ENCODE measurements at regions not wholly inside any gene's neighbourhood (a gene's known extent, or its start where the extent isn't known, plus 50 kb on each side); places are given as distances from the start of the nearest gene placed in this dataset.
A peak's percentile ranks its signal among the peaks of the same experiment; 100 is the strongest.

DNA sequence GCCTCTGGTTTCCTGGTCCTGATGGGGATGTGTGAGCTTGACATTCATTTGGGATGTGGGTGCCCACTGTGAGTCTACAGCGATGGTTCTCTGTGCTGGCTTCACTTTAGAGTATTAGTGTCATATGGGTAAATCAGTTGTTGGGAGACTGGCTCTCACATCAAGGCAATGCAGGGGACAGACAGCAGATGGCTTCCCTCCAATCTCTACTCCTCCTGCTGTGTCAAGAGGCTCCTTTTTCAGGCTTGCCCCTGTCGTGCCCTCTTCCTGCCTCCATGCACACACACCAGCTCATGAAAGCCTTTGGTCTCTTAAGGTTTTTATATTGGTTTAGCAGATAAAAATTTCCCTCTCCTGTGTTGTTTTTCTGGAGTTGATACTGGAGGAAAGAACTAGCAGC, 315.6 kb downstream of the RDH14 start:
- no peak for FAIRE-seq

DNA sequence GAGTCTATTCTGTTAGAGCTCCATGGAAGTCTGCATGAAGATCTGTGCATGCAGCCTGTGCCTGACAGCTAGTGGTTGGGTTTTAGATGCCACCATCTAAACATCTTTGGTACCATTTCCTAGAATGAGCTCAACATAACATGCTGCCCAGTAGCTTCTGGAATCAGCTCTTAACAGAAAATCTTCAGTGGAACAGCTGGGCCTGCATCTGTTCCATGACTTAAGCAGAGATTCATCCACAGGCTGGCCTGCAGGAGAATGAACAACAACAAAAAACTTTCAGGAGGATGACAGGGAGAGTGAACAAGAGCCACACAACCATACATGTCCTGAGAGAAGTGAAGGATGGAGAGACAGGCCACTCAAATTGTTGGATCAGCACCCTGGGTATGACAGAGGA, 316.6 kb downstream of the RDH14 start:
- FAIRE-seq, result no peak

DNA sequence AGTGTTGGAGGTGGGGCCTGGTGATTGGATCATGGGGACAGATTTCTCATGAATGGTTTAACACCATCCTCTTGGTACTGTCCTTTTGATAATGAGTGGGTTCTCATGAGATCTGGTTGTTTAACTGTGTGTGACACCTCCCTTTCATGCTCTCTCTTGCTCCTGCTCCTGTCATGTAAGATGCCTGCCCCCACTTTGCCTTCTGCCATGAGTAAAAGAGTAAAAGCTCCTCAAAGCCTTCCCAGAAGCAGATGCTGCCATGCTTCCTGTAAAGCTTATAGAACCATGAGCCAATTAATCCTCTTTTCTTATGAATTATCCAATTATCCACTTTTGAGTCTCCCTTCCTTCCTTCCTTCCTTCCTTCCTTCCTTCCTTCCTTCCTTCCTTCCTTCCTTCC, 317.7 kb downstream of the RDH14 start:
- no peak for FAIRE-seq

- FAIRE-seq, result no peak
Measured at GRCh38 chr2:18238209-18238608, 322.2 kb downstream of the RDH14 start.

DNA sequence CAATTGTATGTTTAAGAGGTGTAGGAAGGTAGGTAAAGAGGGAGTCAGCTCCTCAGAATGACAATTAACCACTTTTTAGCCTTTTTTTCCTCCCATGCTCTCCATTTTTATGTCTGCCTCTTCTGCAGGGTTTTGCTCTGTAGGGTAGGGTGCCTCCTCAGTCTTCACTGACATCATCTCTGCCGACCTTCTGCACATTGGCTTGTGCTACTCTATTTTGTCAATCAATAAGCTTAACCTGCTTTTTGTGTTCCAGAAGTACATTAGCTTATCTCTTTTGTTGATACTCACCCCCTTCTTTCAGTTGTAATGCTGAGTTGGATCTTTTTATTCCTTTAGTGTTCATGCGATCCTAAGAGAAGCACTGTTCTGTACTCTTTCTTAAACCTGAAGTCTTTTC, 323.2 kb downstream of the RDH14 start:
- FAIRE-seq, result no peak

GRCh38 chr2:18232731-18233438, 327.6 kb downstream of the RDH14 start:
- no peak for FAIRE-seq

DNA sequence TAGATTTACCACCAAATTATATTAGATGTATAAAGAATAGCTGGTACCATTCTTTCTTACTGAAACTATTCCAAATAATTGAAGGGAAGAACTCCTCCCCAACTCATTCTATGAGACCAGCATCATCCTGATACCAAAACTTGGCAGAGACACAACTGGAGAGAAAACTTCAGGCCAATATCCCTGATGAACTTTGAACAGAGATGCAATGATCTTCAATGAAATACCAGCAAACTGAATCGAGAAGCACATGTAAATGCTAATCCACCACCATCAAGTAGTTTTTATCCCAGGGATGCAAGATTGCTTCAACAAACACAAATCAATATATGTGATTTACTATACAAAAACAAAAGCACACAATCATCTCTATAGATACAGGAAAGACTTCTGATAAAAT, 329.8 kb downstream of the RDH14 start:
- FAIRE-seq, result no peak

DNA sequence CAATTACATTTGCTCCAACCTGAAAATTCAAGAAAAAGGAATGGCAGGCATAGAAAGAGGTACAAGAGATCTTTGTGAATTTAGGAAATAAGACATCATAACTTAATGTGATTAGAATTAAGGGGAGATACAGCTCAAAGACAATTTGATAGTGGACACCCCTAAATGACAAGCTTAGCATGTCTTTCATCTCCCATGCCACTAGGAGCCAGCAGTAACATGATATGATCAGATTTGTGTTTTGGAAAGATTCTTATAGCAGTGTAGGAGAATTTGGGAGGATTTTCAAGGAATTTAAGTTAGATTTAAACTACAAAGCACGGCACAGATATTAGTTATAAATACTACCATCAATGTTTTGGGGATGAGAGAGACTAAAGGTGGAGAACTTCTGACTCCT, 340.8 kb downstream of the RDH14 start:
- FAIRE-seq, result no peak

DNA sequence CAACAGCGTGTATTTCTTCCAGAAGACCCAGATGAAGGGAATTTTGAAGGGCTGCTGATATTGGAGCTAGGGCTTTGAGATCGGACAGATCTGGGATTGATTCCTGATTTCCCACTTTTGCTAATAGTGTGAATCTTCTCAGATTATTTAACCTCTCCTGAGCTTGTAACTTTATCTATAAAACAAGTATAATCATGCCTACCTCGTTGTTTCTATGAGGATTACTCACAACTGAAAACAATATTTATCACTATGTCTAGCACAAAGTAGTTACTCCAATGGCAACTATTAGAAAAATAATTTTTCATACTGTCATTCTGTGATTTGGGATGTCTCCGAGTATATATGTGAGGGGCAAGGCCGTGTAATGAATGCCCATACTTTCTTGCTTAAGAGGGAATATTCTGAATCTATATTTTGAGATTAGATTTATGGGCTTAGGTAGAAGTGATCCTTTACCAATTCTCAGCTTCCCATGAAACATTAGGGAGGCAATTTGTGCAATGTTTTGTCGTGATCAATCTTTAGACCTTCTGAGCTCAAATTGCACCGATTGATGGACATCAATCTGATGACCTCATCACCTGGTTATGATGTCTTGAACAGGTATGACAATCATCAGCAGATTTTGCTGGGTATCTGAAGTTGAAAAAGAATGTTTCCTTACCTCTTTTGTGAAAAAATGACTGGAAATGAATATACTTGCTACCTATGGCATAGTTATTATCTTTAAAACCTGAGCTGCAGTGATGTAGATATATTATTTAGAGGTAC, 339.9 kb downstream of the KCNS3 start:
- no peak for FAIRE-seq

GRCh38 chr2:18214936-18215335, 336.5 kb downstream of the KCNS3 start:
- no peak for FAIRE-seq

DNA sequence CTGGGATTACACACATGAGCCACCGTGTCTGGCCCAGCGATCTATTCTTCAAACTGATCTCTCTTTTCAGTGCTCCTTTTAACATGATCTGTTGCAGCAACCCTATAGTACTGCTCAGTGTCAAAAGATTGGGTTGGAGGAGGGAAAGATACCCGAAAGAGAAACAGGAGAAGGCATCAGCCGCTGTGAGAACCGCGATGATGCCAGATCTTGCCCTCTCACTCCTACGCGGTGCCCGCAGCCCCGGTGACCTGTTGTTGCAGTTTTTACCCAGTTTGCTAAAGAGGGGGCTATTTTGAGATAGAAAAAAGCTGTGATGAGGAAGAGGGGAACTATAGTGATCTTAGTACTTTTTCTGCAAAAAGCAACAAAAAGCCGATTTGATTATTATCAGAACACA, 335.5 kb downstream of the KCNS3 start:
- no peak for FAIRE-seq

DNA sequence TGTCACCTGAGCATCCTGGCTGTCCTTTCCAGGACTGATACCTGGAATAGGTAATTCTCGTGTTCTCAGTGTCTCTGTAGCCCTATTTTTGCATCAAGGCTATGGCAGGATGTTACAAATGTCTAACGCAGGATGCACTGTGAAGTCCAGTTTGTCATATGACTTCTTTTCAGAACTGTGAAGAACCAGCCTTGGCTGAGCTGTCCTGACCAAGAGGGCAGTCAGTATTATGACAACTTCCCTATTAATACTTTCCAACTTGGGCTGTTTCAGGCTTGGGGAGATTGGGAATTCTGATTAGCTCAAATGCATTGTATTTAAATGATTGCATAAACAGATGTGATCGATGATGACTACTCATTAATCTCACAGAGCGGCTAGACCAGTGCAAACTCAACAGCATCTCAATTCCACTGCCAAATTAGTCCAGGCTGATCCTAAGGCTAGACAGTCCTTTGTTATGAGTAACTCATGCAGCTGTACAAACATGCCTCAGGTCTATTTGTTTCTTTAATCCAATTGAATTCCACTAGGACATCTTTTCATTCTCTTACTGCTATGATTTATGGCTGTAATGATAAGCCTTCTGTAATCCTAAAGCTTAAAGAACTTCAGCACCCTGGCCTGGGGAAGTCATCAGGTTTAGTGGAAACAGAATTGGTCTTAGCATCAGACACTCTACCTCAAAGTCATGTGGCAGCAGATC, 331.6 kb downstream of the KCNS3 start:
- no peak for FAIRE-seq

- no peak for FAIRE-seq
Measured at GRCh38 chr2:18208956-18209355, 330.5 kb downstream of the KCNS3 start.

- no peak for FAIRE-seq
Measured at GRCh38 chr2:18200771-18201170, 322.3 kb downstream of the KCNS3 start.

DNA sequence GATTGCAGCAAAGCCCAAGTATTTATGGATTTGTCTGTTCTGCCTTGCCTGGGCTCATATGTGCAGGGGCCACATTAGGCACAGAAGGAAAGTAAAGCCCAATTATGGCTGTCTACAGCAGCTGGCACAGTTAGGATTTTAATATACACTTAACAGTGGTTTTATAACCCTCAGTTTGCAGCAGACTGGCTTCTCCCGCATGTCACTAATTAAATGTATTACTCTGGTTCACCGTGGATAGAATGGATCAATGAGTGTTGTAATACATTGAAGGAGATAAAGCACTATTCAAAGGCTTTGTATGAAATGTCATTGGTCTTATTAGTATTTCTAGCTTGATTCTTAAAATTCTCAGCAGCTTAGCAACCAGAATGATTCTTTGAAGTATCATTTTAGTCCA, 320.2 kb downstream of the KCNS3 start:
- no peak for FAIRE-seq

- FAIRE-seq, result no peak
Measured at GRCh38 chr2:18194161-18194560, 315.7 kb downstream of the KCNS3 start.

DNA sequence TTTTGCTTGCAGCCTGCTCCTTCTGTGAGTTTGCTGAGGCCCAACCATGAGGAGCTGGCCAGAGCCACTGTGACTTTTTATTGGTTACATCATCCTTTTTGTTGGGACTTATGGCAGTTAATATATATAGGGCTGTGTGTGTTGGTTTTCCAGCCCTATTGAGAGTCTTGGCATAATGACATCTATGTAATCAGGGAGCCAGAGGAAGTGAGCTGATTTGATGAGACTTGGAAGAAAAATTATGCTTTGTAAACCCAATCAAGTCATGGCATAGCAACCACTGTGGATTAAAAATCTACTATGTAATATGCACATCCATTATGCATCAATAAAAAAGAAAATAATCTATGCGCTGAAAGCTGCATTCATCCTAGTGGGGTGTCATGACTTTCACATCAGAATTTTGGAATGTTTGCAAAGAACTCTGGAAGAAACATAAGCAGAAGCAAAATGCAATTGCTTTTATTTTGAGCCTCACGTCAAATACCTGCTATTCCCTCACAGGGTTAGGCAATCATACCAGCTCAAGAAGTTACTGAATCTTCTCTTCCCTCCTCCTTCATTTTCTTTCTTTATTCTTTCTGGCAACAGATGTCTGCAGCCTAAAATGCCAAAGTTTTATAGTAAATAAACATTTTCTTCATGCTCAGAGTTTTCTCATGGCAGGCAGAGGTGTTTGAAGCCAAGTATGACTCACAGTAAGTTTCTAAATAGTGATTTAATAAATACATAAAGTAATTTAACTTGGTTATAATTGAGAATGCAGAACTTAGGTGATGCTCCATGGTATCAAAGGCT, 308.5 kb downstream of the KCNS3 start:
- no peak for FAIRE-seq

GRCh38 chr2:18182861-18183260, 304.4 kb downstream of the KCNS3 start:
- no peak for FAIRE-seq

DNA sequence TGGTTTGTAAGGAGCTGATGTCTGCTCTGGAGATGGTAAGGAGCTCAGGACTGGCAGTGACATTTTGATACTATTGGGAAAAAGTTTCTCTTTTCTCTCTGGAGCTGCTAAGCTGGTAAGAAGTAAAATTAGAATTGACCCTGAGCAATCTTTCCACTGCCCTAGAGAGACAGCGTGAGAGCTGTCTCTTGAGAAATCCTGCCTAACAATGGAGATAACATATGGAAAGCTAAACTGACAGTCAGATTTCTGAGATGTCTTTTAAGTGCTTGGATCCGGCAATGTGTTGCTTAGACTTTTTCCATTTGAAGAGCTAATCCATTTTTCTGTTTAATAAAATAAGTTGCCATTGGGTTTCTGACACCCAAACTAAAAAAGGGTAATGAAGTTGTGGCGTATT, 302.4 kb downstream of the KCNS3 start:
- FAIRE-seq, result no peak

DNA sequence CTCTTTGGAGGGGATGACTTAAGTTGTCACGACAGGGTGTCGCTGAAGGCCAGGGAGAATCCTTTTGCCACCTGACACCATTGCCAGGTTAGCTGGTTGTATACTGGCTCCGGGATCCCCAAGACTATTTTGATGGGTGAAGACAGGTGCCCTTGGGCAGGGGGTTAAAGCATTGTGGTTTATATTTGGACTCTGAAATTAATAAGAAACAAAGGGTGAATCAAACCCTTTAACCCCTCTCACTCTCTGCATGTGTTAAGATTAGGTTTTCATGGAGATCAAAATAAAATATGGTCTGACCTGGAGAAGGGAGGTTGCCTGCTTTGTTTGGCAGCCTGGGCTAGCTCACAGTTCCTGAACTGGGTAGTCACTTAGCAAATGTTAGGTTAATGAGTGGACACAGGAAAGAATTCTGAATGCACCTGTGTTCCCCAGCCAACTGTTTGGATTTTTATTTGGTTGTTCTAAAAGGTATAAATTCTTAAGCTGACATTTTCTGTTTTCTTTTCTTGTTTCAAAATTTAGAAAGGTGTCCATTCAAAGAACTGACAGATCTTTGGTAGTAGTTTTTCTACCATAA, 301.7 kb downstream of the KCNS3 start:
- no peak for FAIRE-seq

DNA sequence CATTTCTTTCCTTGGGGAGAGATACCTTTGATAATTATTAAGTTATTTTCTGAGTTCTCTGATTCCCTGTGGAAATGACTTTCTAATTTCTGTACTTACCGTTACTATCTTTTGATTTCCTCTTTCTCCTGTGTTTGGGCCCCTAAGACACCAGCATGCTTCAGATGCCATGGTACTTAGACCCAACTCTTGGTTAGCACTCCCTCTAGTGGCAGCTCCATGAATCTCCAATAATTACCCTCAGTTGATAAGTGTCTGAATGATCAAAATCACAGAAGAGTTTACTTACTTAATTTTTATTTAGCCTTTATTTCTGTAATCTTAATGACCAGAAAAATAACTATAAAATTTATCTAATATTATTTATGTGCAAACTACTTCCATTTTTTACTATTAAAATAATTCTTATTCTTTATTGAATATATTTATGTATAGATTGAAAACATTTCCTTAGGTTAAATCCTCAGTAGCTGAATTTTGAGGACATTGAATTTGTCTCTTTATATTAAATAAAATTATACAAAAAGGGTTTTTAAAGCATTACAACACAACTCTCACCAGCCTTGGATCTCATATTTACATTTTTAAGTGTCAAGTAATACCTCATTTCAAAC, 300.4 kb downstream of the KCNS3 start:
- FAIRE-seq, result peak; percentile 31

DNA sequence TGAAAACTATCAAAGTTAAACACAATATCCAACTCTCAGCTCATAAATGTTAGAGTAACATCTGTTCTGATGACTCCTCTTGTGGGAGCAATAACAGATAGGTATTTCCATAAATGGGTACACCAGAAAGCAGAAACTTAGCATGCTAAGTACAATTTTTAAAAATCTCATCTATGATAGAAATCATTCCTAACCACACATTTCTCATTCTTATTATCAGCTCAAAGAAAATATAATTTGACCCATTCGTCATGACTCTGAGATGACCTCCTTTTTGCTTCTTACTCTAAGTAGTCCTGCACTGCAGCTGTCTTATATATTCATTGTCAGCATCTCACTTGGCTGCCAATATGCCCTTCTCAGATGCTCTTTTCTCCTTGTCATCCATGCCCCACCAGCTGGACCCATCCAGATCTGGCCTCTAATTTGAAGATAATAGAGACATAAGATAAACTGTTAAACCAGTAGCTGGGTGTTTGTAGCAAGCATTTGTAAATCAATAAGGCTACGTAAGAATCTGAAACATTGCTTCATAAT, 298.3 kb downstream of the KCNS3 start:
- FAIRE-seq, result no peak
